SK-N-SH treated with all-trans-retinoic acid at 6 μM for 48 hours (cell line): ENCODE measurements at regions not wholly inside any gene's neighbourhood (a gene's known extent, or its start where the extent isn't known, plus 50 kb on each side); places are given as distances from the start of the nearest gene placed in this dataset.

Experiments used
- ARNTL ChIP-seq: fragments of 450-650 bp; formaldehyde crosslinking; IDR thresholded peaks from 2 replicates; pipeline ENCODE4 v1.5.0; 2020; ENCODE audit warnings: low read depth, mild to moderate bottlenecking, moderate library complexity, borderline replicate concordance
- BACH2 ChIP-seq: fragments of 250-450 bp; sonication (Bioruptor Pico); IDR thresholded peaks from 2 replicates; pipeline ENCODE4 v1.9.0; 2021; ENCODE audit warnings: mild to moderate bottlenecking, borderline replicate concordance
- GLIS3 ChIP-seq: fragments of 250-450 bp; sonication (Bioruptor Pico); IDR thresholded peaks from 2 replicates; pipeline ENCODE4 v1.5.0; 2020; ENCODE audit warnings: mild to moderate bottlenecking, moderate library complexity
- PPARA ChIP-seq: fragments of 250-450 bp; sonication (Bioruptor Pico); IDR thresholded peaks from 2 replicates; pipeline ENCODE4 v1.5.0; 2020; ENCODE audit warnings: mild to moderate bottlenecking, borderline replicate concordance
- TCF4 ChIP-seq: fragments of 250-450 bp; sonication (Bioruptor Pico); IDR thresholded peaks from 2 replicates; pipeline ENCODE4 v1.8.0; 2021; ENCODE audit warnings: mild to moderate bottlenecking, moderate library complexity, borderline replicate concordance
- TOX ChIP-seq: fragments of 250-450 bp; sonication (Bioruptor Pico); IDR thresholded peaks from 2 replicates; pipeline ENCODE4 v1.8.0; 2021; ENCODE audit warnings: mild to moderate bottlenecking, moderate library complexity, borderline replicate concordance
- ZC3H10 ChIP-seq: fragments of 250-450 bp; sonication (Bioruptor Pico); IDR thresholded peaks from 2 replicates; pipeline ENCODE4 v1.5.1; 2021; ENCODE audit warnings: mild to moderate bottlenecking, moderate library complexity
- ZFP30 ChIP-seq: fragments of 450-650 bp; formaldehyde crosslinking; IDR thresholded peaks from 2 replicates; pipeline ENCODE4 v1.5.0; 2022; ENCODE audit warnings: mild to moderate bottlenecking, moderate library complexity
- ZNF565 ChIP-seq: fragments of 450-650 bp; formaldehyde crosslinking; conservative IDR thresholded peaks from 2 replicates; pipeline ENCODE4 v1.5.0; 2020; ENCODE audit warnings: low read depth, mild to moderate bottlenecking, moderate library complexity
- ZNF70 ChIP-seq: fragments of 450-650 bp; formaldehyde crosslinking; IDR thresholded peaks from 2 replicates; pipeline ENCODE4 v1.5.0; 2020; ENCODE audit warnings: mild to moderate bottlenecking, moderate library complexity
- TF ChIP-seq, protein P1 (sequence below): fragments of 250-450 bp; sonication (Bioruptor Pico); IDR thresholded peaks from 2 replicates; pipeline ENCODE4 v1.5.1; 2020; ENCODE audit warnings: low read depth, mild to moderate bottlenecking, moderate library complexity
- TF ChIP-seq, protein P2 (sequence below): fragments of 250-450 bp; sonication (Bioruptor Pico); IDR thresholded peaks from 2 replicates; pipeline ENCODE4 v1.8.0; 2020; ENCODE audit warnings: mild to moderate bottlenecking, moderate library complexity, borderline replicate concordance
- TF ChIP-seq, protein P3 (sequence below): fragments of 250-450 bp; sonication (Bioruptor Pico); IDR thresholded peaks from 2 replicates; pipeline ENCODE4 v1.8.0; 2021; ENCODE audit warnings: low read depth, mild to moderate bottlenecking, moderate library complexity, borderline replicate concordance

DNA sequence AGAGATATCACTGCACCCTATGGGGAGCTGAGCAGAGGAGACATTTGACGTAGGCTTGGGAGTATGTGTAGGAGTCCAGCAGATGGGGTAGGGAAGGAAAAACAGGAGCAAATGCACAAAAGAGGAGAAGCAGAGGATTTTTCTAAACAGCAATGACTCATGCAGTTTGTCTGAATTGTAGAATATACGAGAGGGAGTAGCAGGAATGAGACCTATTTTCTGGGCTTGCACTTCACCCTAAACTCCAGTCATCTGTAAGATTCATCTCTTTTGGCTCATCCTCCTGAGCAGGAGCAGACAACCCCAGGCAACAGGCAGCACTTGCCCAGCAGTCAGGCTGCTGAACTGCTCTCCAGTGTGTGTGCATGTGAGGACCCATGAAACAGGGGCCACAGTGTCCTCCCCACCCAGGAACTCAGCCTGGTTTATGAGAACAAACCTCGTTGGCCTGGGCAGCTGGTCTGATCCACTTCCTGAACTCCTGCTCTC, 100.2 kb upstream of the CDC42EP3 start:
- TF ChIP-seq ZNF70 (CRISPR knock-in tag) (no peak), ZNF565 (CRISPR knock-in tag) (no peak), BACH2 (CRISPR knock-in tag) (no peak), PPARA (CRISPR knock-in tag) (no peak), ARNTL (CRISPR knock-in tag) (no peak), ZFP30 (CRISPR knock-in tag) (no peak), TCF4 (CRISPR knock-in tag) (no peak), GLIS3 (CRISPR knock-in tag) (no peak), ZC3H10 (CRISPR knock-in tag) (no peak), TOX (CRISPR knock-in tag) (no peak)
- TF ChIP-seq, protein P1, sequence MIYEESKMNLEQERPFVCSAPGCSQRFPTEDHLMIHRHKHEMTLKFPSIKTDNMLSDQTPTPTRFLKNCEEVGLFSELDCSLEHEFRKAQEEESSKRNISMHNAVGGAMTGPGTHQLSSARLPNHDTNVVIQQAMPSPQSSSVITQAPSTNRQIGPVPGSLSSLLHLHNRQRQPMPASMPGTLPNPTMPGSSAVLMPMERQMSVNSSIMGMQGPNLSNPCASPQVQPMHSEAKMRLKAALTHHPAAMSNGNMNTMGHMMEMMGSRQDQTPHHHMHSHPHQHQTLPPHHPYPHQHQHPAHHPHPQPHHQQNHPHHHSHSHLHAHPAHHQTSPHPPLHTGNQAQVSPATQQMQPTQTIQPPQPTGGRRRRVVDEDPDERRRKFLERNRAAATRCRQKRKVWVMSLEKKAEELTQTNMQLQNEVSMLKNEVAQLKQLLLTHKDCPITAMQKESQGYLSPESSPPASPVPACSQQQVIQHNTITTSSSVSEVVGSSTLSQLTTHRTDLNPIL (CRISPR knock-in tag) = no peak
- TF ChIP-seq, protein P2, sequence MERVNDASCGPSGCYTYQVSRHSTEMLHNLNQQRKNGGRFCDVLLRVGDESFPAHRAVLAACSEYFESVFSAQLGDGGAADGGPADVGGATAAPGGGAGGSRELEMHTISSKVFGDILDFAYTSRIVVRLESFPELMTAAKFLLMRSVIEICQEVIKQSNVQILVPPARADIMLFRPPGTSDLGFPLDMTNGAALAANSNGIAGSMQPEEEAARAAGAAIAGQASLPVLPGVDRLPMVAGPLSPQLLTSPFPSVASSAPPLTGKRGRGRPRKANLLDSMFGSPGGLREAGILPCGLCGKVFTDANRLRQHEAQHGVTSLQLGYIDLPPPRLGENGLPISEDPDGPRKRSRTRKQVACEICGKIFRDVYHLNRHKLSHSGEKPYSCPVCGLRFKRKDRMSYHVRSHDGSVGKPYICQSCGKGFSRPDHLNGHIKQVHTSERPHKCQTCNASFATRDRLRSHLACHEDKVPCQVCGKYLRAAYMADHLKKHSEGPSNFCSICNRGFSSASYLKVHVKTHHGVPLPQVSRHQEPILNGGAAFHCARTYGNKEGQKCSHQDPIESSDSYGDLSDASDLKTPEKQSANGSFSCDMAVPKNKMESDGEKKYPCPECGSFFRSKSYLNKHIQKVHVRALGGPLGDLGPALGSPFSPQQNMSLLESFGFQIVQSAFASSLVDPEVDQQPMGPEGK (CRISPR knock-in tag) = no peak
- TF ChIP-seq, protein P3, sequence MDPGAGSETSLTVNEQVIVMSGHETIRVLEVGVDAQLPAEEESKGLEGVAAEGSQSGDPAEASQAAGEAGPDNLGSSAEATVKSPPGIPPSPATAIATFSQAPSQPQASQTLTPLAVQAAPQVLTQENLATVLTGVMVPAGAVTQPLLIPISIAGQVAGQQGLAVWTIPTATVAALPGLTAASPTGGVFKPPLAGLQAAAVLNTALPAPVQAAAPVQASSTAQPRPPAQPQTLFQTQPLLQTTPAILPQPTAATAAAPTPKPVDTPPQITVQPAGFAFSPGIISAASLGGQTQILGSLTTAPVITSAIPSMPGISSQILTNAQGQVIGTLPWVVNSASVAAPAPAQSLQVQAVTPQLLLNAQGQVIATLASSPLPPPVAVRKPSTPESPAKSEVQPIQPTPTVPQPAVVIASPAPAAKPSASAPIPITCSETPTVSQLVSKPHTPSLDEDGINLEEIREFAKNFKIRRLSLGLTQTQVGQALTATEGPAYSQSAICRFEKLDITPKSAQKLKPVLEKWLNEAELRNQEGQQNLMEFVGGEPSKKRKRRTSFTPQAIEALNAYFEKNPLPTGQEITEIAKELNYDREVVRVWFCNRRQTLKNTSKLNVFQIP (CRISPR knock-in tag) = no peak
